ENCODE measurements at regions not wholly inside any gene's neighbourhood (a gene's known extent, or its start where the extent isn't known, plus 50 kb on each side); places are given as distances from the start of the nearest gene placed in this dataset.

- Histone ChIP-seq H3K23me2 (ENCODE audit: low read depth, low read length) (no peaks in the 10 kb centered on the region), H3K4me2 (ENCODE audit: insufficient read depth in 1 of 2, low read depth in 2 of 2, low read length in 2 of 2) (no peak overlapping the region), H2BK120ac (replicated peaks; ENCODE audit: low read depth, low read length) (no peak overlapping the region), H3K4me3 (ENCODE audit: extremely low read depth in 1 of 4, insufficient read depth in 2 of 4, low read depth in 3 of 4, low read length in 4 of 4) (no peak overlapping the region), H3K9ac (replicated peaks in 1 of 4; ENCODE audit: extremely low read depth in 1 of 4, low read depth in 3 of 4, low read length in 3 of 4) (no peak overlapping the region), H4K5ac (ENCODE audit: insufficient read length, low read depth, low read length) (no peak overlapping the region), H2BK12ac (ENCODE audit: low read depth, low read length) (no peak overlapping the region), H3K23ac (ENCODE audit: insufficient read length) (no peak overlapping the region), H4K20me1 (replicated peaks in 1 of 2; ENCODE audit: control insufficient read depth in 1 of 2, insufficient read depth in 2 of 2, low read length in 2 of 2) (no peaks in the 10 kb centered on the region), H3K56ac (replicated peaks; ENCODE audit: insufficient read length, low read depth, low read length) (no peak overlapping the region), H3K4me1 (replicated peaks in 1 of 4; ENCODE audit: control insufficient read depth in 3 of 4, insufficient read depth in 4 of 4, low read length in 3 of 4) (peaks cover 0 to 7% (median 4%) of the 10 kb centered on the region in 4 experiments; a peak in 2 of 7 replicates), H3K14ac (ENCODE audit: insufficient read length) (no peak overlapping the region), H3K4ac (replicated peaks; ENCODE audit: insufficient read length, low read depth, low read length) (no peak overlapping the region), H3K79me1 (ENCODE audit: low read depth, low read length) (no peaks in the 10 kb centered on the region), H2AFZ (ENCODE audit: low read length) (no peak overlapping the region), H2AK5ac (ENCODE audit: low read depth, low read length) (no peak overlapping the region), H3K79me2 (ENCODE audit: control insufficient read depth in 1 of 2, insufficient read depth in 2 of 2, low read length in 2 of 2) (no peaks in the 10 kb centered on the region), H2BK15ac (ENCODE audit: low read length) (no peak overlapping the region), H3K9me3 (ENCODE audit: insufficient read depth in 2 of 2, low read depth in 1 of 2, low read length in 1 of 2) (no peaks in the 10 kb centered on the region), H2BK20ac (ENCODE audit: low read length) (no peak overlapping the region), H3K27me3 (replicated peaks in 1 of 4; ENCODE audit: control insufficient read depth in 3 of 4, extremely low read depth in 1 of 4, insufficient read depth in 3 of 4, low read length in 3 of 4) (no peaks in the 10 kb centered on the region), H3K18ac (ENCODE audit: extremely low read depth, low read length) (no peak overlapping the region), H3K27ac (ENCODE audit: low read depth, low read length) (no peak overlapping the region), H4K91ac (replicated peaks; ENCODE audit: insufficient read length, low read length) (no peak overlapping the region), H4K8ac (ENCODE audit: extremely low read depth, insufficient read depth, low read length) (no peak overlapping the region), H2BK5ac (ENCODE audit: low read depth, low read length) (no peak overlapping the region), H3K36me3 (ENCODE audit: control insufficient read depth in 2 of 4, insufficient read depth in 4 of 4, low read length in 3 of 4) (no peaks in the 10 kb centered on the region)
- 91% methylated on average over 4 of the region's 4 CpGs; no CpG with 5 or more reads in 1 of the 2 experiments for WGBS, 2 experiments (ENCODE audit: extremely low coverage in 1 of 2, insufficient coverage in 1 of 2, insufficient read length in 1 of 2, insufficient replicate concordance in 2 of 2, low coverage in 1 of 2, low lambda C conversion rate in 2 of 2, missing lambda C conversion rate in 1 of 2)
- DNase-seq (ENCODE audit: low read depth in 1 of 2, low spot score in 2 of 2), result no peak
- no peak for FAIRE-seq
- POLR2A ChIA-PET (ENCODE audit: partially characterized antibody), result no interaction called here
- CTCF ChIA-PET (ENCODE audit: partially characterized antibody), result interaction anchor here (0.8 to 2.0 kb wide), 7 partner anchors 11 to 276 kb away, joined by 3 to 7 read pairs (median 4); no protein-coding TSS in a partner anchor
- TF ChIP-seq RXRA (IDR thresholded peaks at IDR 0.05; ENCODE audit: insufficient read depth, low read depth, low read length) (no peak), KDM4A (IDR thresholded peaks at IDR 0.05; ENCODE audit: low read depth, low read length, severe bottlenecking) (no peak)
Observed at GRCh38 chr5:30994176-30994575, 199.3 kb upstream of the CDH6 start.

All from H1 (cell line).